HEK293 (cell line): ENCODE measurements at regions not wholly inside any gene's neighbourhood (a gene's known extent, or its start where the extent isn't known, plus 50 kb on each side); places are given as distances from the start of the nearest gene placed in this dataset.

Experiments
- CTCF ChIA-PET: fragments of 350-600 bp; formaldehyde crosslinking; extraction: SDS; loops from one replicate; lab custom pipeline; 2021; ENCODE audit warnings: antibody characterized with exemption; lab: Yijun Ruan, JAX
- POLR2A ChIA-PET: fragments of 300-600 bp; formaldehyde crosslinking; extraction: SDS; loops from one replicate; lab custom pipeline; 2020; ENCODE audit warnings: antibody characterized with exemption, inconsistent platforms; lab: Yijun Ruan, JAX
- H3K27ac ChIP-seq: fragments of 200-500 bp; sonication (Bioruptor generic); 2 replicates; pipeline ENCODE4 v1.5.1; 2014; ENCODE audit warnings: low read depth, low read length, control low read depth, inconsistent platforms; ENCODE audit errors: extremely low read depth
- H3K36me3 ChIP-seq, 2 experiments: fragments of 200-500 bp in 1 of 2; sonication (Bioruptor generic) in 1 of 2; 1 replicate in 1 of 2; 2 replicates in 1 of 2; pipeline ENCODE4 v1.5.1; 2014 to 2017; ENCODE audit warnings: inconsistent platforms in 2 of 2, low read length in 2 of 2; ENCODE audit not compliant: control insufficient read depth in 2 of 2, insufficient read depth in 1 of 2
- H3K4me1 ChIP-seq: fragments of 200-500 bp; sonication (Bioruptor generic); 2 replicates; pipeline ENCODE4 v1.5.1; 2014; ENCODE audit warnings: mild to moderate bottlenecking, low read length, inconsistent platforms; ENCODE audit not compliant: control insufficient read depth, insufficient read depth
- H3K4me3 ChIP-seq: 2 replicates; pipeline ENCODE4 v1.5.1; 2011; ENCODE audit warnings: low read depth, mild to moderate bottlenecking, control low read depth, low read length, moderate library complexity
- H3K9me3 ChIP-seq: fragments of 200-500 bp; sonication (Bioruptor generic); 2 replicates; pipeline ENCODE4 v1.5.1; 2014; ENCODE audit warnings: low read depth, low read length, inconsistent platforms; ENCODE audit not compliant: control insufficient read depth, insufficient read depth
- BCL11B ChIP-seq: fragments of 450-650 bp; formaldehyde crosslinking; IDR thresholded peaks from 2 replicates; pipeline ENCODE4 v1.5.1; 2016; ENCODE audit warnings: low read depth, missing biosample characterization, missing genetic modification characterization
- CTCF ChIP-seq: fragments of 450-650 bp; formaldehyde crosslinking; IDR thresholded peaks from 2 replicates; pipeline ENCODE4 v1.5.1; 2016; ENCODE audit warnings: missing biosample characterization, missing genetic modification characterization
- GFI1B ChIP-seq: fragments of 450-650 bp; formaldehyde crosslinking; IDR thresholded peaks from 2 replicates; pipeline ENCODE4 v1.5.1; 2016; ENCODE audit warnings: missing biosample characterization, missing genetic modification characterization
- KLF10 ChIP-seq: fragments of 450-650 bp; IDR thresholded peaks from 2 replicates; pipeline ENCODE4 v1.5.1; 2018; ENCODE audit warnings: missing biosample characterization, mild to moderate bottlenecking, missing genetic modification characterization
- KLF7 ChIP-seq: fragments of 450-650 bp; formaldehyde crosslinking; IDR thresholded peaks from 2 replicates; pipeline ENCODE4 v1.5.1; 2016; ENCODE audit warnings: missing biosample characterization, missing genetic modification characterization, borderline replicate concordance
- RBAK ChIP-seq: fragments of 450-650 bp; formaldehyde crosslinking; IDR thresholded peaks from 2 replicates; pipeline ENCODE4 v1.5.1; 2016; ENCODE audit warnings: missing biosample characterization, missing genetic modification characterization
- SP7 ChIP-seq: fragments of 450-650 bp; formaldehyde crosslinking; IDR thresholded peaks from 2 replicates; pipeline ENCODE4 v1.5.1; 2016; ENCODE audit warnings: missing biosample characterization, missing genetic modification characterization
- YY1 ChIP-seq: fragments of 450-650 bp; formaldehyde crosslinking; IDR thresholded peaks from 2 replicates; pipeline ENCODE4 v1.5.1; 2018; ENCODE audit warnings: missing biosample characterization, missing genetic modification characterization
- ZFP3 ChIP-seq: fragments of 450-650 bp; formaldehyde crosslinking; IDR thresholded peaks from 2 replicates; pipeline ENCODE4 v1.5.1; 2016; ENCODE audit warnings: low read depth, missing biosample characterization, missing genetic modification characterization
- ZNF10 ChIP-seq: fragments of 450-650 bp; formaldehyde crosslinking; IDR thresholded peaks from 2 replicates; pipeline ENCODE4 v1.5.1; 2017; ENCODE audit warnings: missing biosample characterization, missing genetic modification characterization
- ZNF121 ChIP-seq: fragments of 450-650 bp; formaldehyde crosslinking; IDR thresholded peaks from 2 replicates; pipeline ENCODE4 v1.5.1; 2016; ENCODE audit warnings: missing biosample characterization, missing genetic modification characterization
- ZNF138 ChIP-seq: fragments of 450-650 bp; formaldehyde crosslinking; IDR thresholded peaks from 2 replicates; pipeline ENCODE4 v1.5.1; 2016; ENCODE audit warnings: missing biosample characterization, missing genetic modification characterization, borderline replicate concordance
- ZNF175 ChIP-seq: fragments of 450-650 bp; formaldehyde crosslinking; IDR thresholded peaks from 2 replicates; pipeline ENCODE4 v1.5.1; 2016; ENCODE audit warnings: missing biosample characterization, missing genetic modification characterization
- ZNF211 ChIP-seq: fragments of 450-650 bp; formaldehyde crosslinking; IDR thresholded peaks from 2 replicates; pipeline ENCODE4 v1.5.1; 2016; ENCODE audit warnings: low read depth, missing biosample characterization, missing genetic modification characterization
- ZNF221 ChIP-seq: fragments of 450-650 bp; formaldehyde crosslinking; IDR thresholded peaks from 2 replicates; pipeline ENCODE4 v1.5.1; 2017; ENCODE audit warnings: missing biosample characterization, missing genetic modification characterization, borderline replicate concordance
- ZNF324 ChIP-seq: fragments of 450-650 bp; formaldehyde crosslinking; IDR thresholded peaks from 2 replicates; pipeline ENCODE4 v1.5.1; 2016; ENCODE audit warnings: missing biosample characterization, missing genetic modification characterization
- ZNF335 ChIP-seq: fragments of 450-650 bp; formaldehyde crosslinking; conservative IDR thresholded peaks from 2 replicates; pipeline ENCODE4 v1.5.1; 2016; ENCODE audit warnings: missing biosample characterization, missing genetic modification characterization
- ZNF341 ChIP-seq: fragments of 450-650 bp; formaldehyde crosslinking; IDR thresholded peaks from 2 replicates; pipeline ENCODE4; 2016; ENCODE audit warnings: low read depth, missing biosample characterization, missing genetic modification characterization
- ZNF423 ChIP-seq: fragments of 450-650 bp; formaldehyde crosslinking; IDR thresholded peaks from 2 replicates; pipeline ENCODE4 v1.5.1; 2016; ENCODE audit warnings: missing biosample characterization, missing genetic modification characterization
- ZNF48 ChIP-seq: fragments of 450-650 bp; formaldehyde crosslinking; IDR thresholded peaks from 2 replicates; pipeline ENCODE4 v1.5.1; 2016; ENCODE audit warnings: missing biosample characterization, missing genetic modification characterization
- ZNF544 ChIP-seq: fragments of 450-650 bp; formaldehyde crosslinking; IDR thresholded peaks from 2 replicates; pipeline ENCODE4 v1.5.0; 2017; ENCODE audit warnings: missing biosample characterization, missing genetic modification characterization
- ZNF548 ChIP-seq: fragments of 450-650 bp; formaldehyde crosslinking; IDR thresholded peaks from 2 replicates; pipeline ENCODE4 v1.5.1; 2016; ENCODE audit warnings: missing biosample characterization, missing genetic modification characterization
- ZNF626 ChIP-seq: fragments of 450-650 bp; sonication (Bioruptor Pico); formaldehyde crosslinking; IDR thresholded peaks from 2 replicates; pipeline ENCODE4 v1.5.1; 2018; ENCODE audit warnings: missing biosample characterization, missing genetic modification characterization, inconsistent platforms
- ZNF639 ChIP-seq: fragments of 450-650 bp; formaldehyde crosslinking; IDR thresholded peaks from 2 replicates; pipeline ENCODE4 v1.5.1; 2016; ENCODE audit warnings: missing biosample characterization, missing genetic modification characterization
- ZNF654 ChIP-seq: fragments of 450-650 bp; formaldehyde crosslinking; IDR thresholded peaks from 2 replicates; pipeline ENCODE4 v1.5.1; 2016; ENCODE audit warnings: low read depth, missing biosample characterization, missing genetic modification characterization
- ZNF658 ChIP-seq: fragments of 450-650 bp; formaldehyde crosslinking; IDR thresholded peaks from 2 replicates; pipeline ENCODE4; 2016; ENCODE audit warnings: missing biosample characterization, missing genetic modification characterization

GRCh38 chr21:21737186-21737585 is 739.0 kb downstream of the NCAM2 start (continued):
- no peak for TF ChIP-seq CTCF (tag by site-specific recombination)
- no peak for TF ChIP-seq ZNF341 (tag by site-specific recombination)
- TF ChIP-seq KLF10 (tag by site-specific recombination), result no peak
- no peak for TF ChIP-seq ZNF175 (tag by site-specific recombination)
- no peak for TF ChIP-seq YY1 (tag by site-specific recombination)

- POLR2A ChIA-PET, result no interaction called here
- H3K4me1 ChIP-seq, result no peaks in the 10 kb centered on the region
- no peak for TF ChIP-seq ZNF626 (tag by site-specific recombination)
- no peak for TF ChIP-seq BCL11B
- TF ChIP-seq ZNF48 (tag by site-specific recombination), result no peak
- TF ChIP-seq ZNF335 (tag by site-specific recombination), result no peak
- TF ChIP-seq ZNF658 (tag by site-specific recombination), result no peak
- TF ChIP-seq GFI1B, result no peak
- TF ChIP-seq ZNF423 (tag by site-specific recombination), result no peak
- no peak for TF ChIP-seq ZNF138 (tag by site-specific recombination)
- no peak for TF ChIP-seq ZNF121 (tag by site-specific recombination)
- TF ChIP-seq ZNF548, result no peak
- no peak for TF ChIP-seq ZNF544
- H3K27ac ChIP-seq, result no peak overlapping the region
- no peaks in the 10 kb centered on the region for H3K36me3 ChIP-seq
- no peaks in the 10 kb centered on the region for H3K9me3 ChIP-seq
- CTCF ChIA-PET, result no interaction called here
- no peak overlapping the region for H3K4me3 ChIP-seq
These were observed 742.0 kb downstream of the NCAM2 start for GRCh38 chr21:21740207-21740606.

- Histone ChIP-seq H3K36me3 (no peaks in the 10 kb centered on the region), H3K27ac (no peak overlapping the region), H3K4me1 (no peaks in the 10 kb centered on the region), H3K9me3 (no peaks in the 10 kb centered on the region), H3K4me3 (no peak overlapping the region)
- ChIA-PET POLR2A (no interaction called here), CTCF (no interaction called here)
- TF ChIP-seq ZFP3 (tag by site-specific recombination) (no peak), KLF7 (tag by site-specific recombination) (no peak), ZNF639 (tag by site-specific recombination) (no peak), ZNF48 (tag by site-specific recombination) (no peak), ZNF654 (no peak), ZNF10 (tag by site-specific recombination) (no peak), ZNF221 (no peak), ZNF211 (no peak), ZNF324 (no peak), RBAK (tag by site-specific recombination) (no peak), SP7 (tag by site-specific recombination) (no peak), ZNF341 (tag by site-specific recombination) (no peak)
These were observed 752.1 kb downstream of the NCAM2 start for GRCh38 chr21:21750124-21750825.
